Stomach (tissue), 4 donors: ENCODE measurements at regions not wholly inside any gene's neighbourhood (a gene's known extent, or its start where the extent isn't known, plus 50 kb on each side); places are given as distances from the start of the nearest gene placed in this dataset.

Experiments used
- CTCF ChIP-seq, 7 experiments: fragments of 450-650 bp in 4 of 7; fragments of 200-600 bp in 3 of 7; sonication (generic) in 3 of 7; IDR thresholded peaks; one replicate each; pipeline ENCODE4 v1.5.1; 2016 to 2019; ENCODE audit warnings: antibody characterized with exemption in 7 of 7, control low read depth in 2 of 7, mild to moderate bottlenecking in 1 of 7
- EP300 ChIP-seq: sonication (generic); formaldehyde crosslinking; IDR thresholded peaks from one replicate; pipeline ENCODE4 v1.6.1; 2017; ENCODE audit warnings: antibody characterized with exemption
- POLR2A ChIP-seq, 4 donors: fragments of 450-650 bp; IDR thresholded peaks; one replicate each; pipeline ENCODE4 v1.6.1; 2016; ENCODE audit warnings: antibody characterized with exemption in 4 of 4, control low read depth in 2 of 4, mild to moderate bottlenecking in 1 of 4, moderate library complexity in 1 of 4

DNA sequence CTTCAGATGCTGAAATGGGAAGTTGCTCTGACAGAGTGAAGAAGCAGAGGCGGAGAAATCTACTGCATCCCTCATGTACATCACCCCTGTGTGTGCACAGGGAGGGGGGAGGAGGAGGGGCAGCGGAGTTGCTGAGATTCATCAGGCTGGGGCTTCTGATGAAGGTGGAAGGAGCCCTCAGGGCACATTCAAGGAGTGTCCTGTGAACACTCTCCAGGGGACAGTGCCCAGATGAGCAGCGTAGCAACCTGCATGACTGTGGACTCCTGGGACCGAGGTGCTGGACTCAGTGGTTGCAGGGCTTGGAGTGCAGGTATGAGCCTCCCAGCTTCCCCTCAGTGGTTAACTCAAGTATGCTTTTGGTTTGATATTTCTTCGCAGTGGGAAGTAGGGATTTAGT is 257.8 kb upstream of the B3GAT1 start:
- no peak for TF ChIP-seq POLR2A (IDR thresholded peaks at IDR 0.05)
- TF ChIP-seq CTCF (IDR thresholded peaks at IDR 0.05): no peak
- TF ChIP-seq EP300: no peak
